ENCODE measurements at regions not wholly inside any gene's neighbourhood (a gene's known extent, or its start where the extent isn't known, plus 50 kb on each side); places are given as distances from the start of the nearest gene placed in this dataset.
A peak's percentile ranks its signal among the peaks of the same experiment; 100 is the strongest.

DNA sequence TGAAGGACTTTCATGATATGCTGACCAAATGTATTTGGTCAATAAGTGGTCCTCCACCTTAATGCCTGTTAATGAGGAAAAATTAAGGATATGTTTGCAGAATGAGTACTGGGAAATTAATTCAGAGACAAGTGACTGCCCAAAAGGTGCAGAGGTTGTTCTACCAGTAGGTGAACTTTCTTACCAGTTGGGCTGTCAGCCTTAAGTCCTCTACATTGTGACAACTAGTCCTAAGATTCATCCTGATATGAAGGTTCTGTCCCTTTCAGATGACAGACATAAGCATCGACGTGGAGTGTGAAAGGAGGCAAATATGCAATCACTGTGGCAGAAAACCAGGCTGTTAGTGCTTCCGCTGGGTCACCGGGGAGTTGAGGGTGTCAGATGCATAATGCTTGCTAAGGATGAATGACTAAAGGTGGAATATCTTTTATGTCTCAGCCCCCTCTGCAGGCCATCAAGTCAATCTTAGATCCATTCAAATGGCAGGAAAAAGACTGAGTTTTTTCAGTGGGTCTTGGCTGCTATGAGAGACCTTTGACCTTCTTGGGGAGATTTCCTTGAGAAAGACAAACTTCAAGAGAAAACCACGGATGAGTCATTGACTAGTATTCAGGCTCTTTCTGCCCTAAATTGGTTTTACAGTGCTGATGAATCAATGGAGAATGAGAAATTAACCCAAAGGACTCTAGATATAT is 226.0 kb downstream of the TPBG start:
- no peak overlapping the region for H3K27ac Mint-ChIP-seq
- peaks cover 4% of the 10 kb centered on the region; the same call in 1 of the 2 replicates for H3K9me3 Mint-ChIP-seq
- peak; percentile 23 for DNase-seq (ENCODE audit: low spot score)
- H3K4me1 Mint-ChIP-seq, result peaks cover 14% of the 10 kb centered on the region
- TF ChIP-seq, protein P1, sequence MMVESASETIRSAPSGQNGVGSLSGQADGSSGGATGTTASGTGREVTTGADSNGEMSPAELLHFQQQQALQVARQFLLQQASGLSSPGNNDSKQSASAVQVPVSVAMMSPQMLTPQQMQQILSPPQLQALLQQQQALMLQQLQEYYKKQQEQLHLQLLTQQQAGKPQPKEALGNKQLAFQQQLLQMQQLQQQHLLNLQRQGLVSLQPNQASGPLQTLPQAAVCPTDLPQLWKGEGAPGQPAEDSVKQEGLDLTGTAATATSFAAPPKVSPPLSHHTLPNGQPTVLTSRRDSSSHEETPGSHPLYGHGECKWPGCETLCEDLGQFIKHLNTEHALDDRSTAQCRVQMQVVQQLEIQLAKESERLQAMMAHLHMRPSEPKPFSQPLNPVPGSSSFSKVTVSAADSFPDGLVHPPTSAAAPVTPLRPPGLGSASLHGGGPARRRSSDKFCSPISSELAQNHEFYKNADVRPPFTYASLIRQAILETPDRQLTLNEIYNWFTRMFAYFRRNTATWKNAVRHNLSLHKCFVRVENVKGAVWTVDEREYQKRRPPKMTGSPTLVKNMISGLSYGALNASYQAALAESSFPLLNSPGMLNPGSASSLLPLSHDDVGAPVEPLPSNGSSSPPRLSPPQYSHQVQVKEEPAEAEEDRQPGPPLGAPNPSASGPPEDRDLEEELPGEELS (CRISPR knock-in tag; IDR thresholded peaks at IDR 0.05), result no peak
- TF ChIP-seq IRF2 (CRISPR knock-in tag; IDR thresholded peaks at IDR 0.05; ENCODE audit: borderline replicate concordance, low read depth) (no peak), GRHL2 (CRISPR knock-in tag; IDR thresholded peaks at IDR 0.05; ENCODE audit: insufficient replicate concordance, severe bottlenecking) (no peak)
- TF ChIP-seq, protein P2, sequence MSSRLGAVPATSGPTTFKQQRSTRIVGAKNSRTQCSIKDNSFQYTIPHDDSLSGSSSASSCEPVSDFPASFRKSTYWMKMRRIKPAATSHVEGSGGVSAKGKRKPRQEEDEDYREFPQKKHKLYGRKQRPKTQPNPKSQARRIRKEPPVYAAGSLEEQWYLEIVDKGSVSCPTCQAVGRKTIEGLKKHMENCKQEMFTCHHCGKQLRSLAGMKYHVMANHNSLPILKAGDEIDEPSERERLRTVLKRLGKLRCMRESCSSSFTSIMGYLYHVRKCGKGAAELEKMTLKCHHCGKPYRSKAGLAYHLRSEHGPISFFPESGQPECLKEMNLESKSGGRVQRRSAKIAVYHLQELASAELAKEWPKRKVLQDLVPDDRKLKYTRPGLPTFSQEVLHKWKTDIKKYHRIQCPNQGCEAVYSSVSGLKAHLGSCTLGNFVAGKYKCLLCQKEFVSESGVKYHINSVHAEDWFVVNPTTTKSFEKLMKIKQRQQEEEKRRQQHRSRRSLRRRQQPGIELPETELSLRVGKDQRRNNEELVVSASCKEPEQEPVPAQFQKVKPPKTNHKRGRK (CRISPR knock-in tag; IDR thresholded peaks at IDR 0.05; ENCODE audit: borderline replicate concordance), result 0 out of 2 replicates have a peak, but pooled peaks have one; percentile 19
- no peak overlapping the region for H3K4me3 Mint-ChIP-seq
- ATAC-seq, result peak; percentile 92
- ChIA-PET CTCF (no interaction called here), POLR2A (no interaction called here)
- no peaks in the 10 kb centered on the region for H3K36me3 Mint-ChIP-seq
- H3K27me3 Mint-ChIP-seq (ENCODE audit: low read depth), result no peaks in the 10 kb centered on the region

DNA sequence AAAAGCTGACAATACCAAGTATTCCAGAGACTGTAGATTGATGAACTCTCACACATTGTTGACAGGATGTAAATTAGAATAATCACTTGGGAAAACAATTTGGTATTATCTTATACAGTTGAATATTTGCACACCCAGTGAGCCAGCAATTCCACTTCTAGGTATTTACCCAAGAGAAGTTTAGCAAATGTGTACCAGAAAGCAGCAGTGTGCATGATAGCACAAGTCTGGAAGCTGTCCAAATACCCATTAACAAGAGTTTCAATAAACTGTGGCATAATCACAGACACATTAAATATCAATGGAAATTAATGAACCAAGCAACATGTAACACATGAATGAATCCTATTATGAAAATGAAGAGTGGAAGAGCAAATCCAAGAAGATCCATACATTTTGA is 233.6 kb downstream of the TPBG start:
- CTCF ChIA-PET, result no interaction called here
- 0 out of 2 replicates have a peak, but pooled peaks cover 2% of the 10 kb centered on the region for H3K4me1 Mint-ChIP-seq

More for the DNA sequence above, 233.6 kb downstream of the TPBG start:
- no peaks in the 10 kb centered on the region for H3K9me3 Mint-ChIP-seq
- no peak for ATAC-seq
- TF ChIP-seq, protein P3, sequence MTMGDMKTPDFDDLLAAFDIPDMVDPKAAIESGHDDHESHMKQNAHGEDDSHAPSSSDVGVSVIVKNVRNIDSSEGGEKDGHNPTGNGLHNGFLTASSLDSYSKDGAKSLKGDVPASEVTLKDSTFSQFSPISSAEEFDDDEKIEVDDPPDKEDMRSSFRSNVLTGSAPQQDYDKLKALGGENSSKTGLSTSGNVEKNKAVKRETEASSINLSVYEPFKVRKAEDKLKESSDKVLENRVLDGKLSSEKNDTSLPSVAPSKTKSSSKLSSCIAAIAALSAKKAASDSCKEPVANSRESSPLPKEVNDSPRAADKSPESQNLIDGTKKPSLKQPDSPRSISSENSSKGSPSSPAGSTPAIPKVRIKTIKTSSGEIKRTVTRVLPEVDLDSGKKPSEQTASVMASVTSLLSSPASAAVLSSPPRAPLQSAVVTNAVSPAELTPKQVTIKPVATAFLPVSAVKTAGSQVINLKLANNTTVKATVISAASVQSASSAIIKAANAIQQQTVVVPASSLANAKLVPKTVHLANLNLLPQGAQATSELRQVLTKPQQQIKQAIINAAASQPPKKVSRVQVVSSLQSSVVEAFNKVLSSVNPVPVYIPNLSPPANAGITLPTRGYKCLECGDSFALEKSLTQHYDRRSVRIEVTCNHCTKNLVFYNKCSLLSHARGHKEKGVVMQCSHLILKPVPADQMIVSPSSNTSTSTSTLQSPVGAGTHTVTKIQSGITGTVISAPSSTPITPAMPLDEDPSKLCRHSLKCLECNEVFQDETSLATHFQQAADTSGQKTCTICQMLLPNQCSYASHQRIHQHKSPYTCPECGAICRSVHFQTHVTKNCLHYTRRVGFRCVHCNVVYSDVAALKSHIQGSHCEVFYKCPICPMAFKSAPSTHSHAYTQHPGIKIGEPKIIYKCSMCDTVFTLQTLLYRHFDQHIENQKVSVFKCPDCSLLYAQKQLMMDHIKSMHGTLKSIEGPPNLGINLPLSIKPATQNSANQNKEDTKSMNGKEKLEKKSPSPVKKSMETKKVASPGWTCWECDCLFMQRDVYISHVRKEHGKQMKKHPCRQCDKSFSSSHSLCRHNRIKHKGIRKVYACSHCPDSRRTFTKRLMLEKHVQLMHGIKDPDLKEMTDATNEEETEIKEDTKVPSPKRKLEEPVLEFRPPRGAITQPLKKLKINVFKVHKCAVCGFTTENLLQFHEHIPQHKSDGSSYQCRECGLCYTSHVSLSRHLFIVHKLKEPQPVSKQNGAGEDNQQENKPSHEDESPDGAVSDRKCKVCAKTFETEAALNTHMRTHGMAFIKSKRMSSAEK (CRISPR knock-in tag; IDR thresholded peaks at IDR 0.05; ENCODE audit: borderline replicate concordance), result no peak
- no peak for TF ChIP-seq OVOL2 (CRISPR knock-in tag; IDR thresholded peaks at IDR 0.05; ENCODE audit: borderline replicate concordance)
- TF ChIP-seq, protein P4, sequence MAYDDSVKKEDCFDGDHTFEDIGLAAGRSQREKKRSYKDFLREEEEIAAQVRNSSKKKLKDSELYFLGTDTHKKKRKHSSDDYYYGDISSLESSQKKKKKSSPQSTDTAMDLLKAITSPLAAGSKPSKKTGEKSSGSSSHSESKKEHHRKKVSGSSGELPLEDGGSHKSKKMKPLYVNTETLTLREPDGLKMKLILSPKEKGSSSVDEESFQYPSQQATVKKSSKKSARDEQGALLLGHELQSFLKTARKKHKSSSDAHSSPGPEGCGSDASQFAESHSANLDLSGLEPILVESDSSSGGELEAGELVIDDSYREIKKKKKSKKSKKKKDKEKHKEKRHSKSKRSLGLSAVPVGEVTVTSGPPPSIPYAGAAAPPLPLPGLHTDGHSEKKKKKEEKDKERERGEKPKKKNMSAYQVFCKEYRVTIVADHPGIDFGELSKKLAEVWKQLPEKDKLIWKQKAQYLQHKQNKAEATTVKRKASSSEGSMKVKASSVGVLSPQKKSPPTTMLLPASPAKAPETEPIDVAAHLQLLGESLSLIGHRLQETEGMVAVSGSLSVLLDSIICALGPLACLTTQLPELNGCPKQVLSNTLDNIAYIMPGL (CRISPR knock-in tag; IDR thresholded peaks at IDR 0.05), result no peak
- no peak for TF ChIP-seq NFYB (CRISPR knock-in tag; conservative IDR thresholded peaks at IDR 0.05; ENCODE audit: low read depth)
- TF ChIP-seq, protein P5, sequence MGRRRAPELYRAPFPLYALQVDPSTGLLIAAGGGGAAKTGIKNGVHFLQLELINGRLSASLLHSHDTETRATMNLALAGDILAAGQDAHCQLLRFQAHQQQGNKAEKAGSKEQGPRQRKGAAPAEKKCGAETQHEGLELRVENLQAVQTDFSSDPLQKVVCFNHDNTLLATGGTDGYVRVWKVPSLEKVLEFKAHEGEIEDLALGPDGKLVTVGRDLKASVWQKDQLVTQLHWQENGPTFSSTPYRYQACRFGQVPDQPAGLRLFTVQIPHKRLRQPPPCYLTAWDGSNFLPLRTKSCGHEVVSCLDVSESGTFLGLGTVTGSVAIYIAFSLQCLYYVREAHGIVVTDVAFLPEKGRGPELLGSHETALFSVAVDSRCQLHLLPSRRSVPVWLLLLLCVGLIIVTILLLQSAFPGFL (CRISPR knock-in tag; IDR thresholded peaks at IDR 0.05; ENCODE audit: borderline replicate concordance), result no peak
- TF ChIP-seq, protein P6, sequence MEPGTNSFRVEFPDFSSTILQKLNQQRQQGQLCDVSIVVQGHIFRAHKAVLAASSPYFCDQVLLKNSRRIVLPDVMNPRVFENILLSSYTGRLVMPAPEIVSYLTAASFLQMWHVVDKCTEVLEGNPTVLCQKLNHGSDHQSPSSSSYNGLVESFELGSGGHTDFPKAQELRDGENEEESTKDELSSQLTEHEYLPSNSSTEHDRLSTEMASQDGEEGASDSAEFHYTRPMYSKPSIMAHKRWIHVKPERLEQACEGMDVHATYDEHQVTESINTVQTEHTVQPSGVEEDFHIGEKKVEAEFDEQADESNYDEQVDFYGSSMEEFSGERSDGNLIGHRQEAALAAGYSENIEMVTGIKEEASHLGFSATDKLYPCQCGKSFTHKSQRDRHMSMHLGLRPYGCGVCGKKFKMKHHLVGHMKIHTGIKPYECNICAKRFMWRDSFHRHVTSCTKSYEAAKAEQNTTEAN (CRISPR knock-in tag; IDR thresholded peaks at IDR 0.05), result no peak
- TF ChIP-seq TEAD1 (CRISPR knock-in tag; IDR thresholded peaks at IDR 0.05), result no peak
- H3K27ac Mint-ChIP-seq, result no peak overlapping the region
- H3K4me3 Mint-ChIP-seq, result no peak overlapping the region
- DNase-seq (ENCODE audit: low spot score), result no peak
- H3K27me3 Mint-ChIP-seq (ENCODE audit: low read depth), result no peaks in the 10 kb centered on the region
- POLR2A ChIA-PET, result no interaction called here
- H3K36me3 Mint-ChIP-seq, result no peaks in the 10 kb centered on the region
